Gastroesophageal sphincter (tissue), 3 donors: ENCODE measurements at regions not wholly inside any gene's neighbourhood (a gene's known extent, or its start where the extent isn't known, plus 50 kb on each side); places are given as distances from the start of the nearest gene placed in this dataset.

Source experiments
- EP300 ChIP-seq: sonication (generic); formaldehyde crosslinking; IDR thresholded peaks from one replicate; pipeline ENCODE4 v1.6.1; 2017; ENCODE audit warnings: antibody characterized with exemption, mild to moderate bottlenecking
- POLR2A ChIP-seq, 2 donors: fragments of 450-650 bp; IDR thresholded peaks; one replicate each; pipeline ENCODE4 v1.6.1; 2017; ENCODE audit warnings: antibody characterized with exemption in 2 of 2, mild to moderate bottlenecking in 2 of 2, moderate library complexity in 1 of 2
- POLR2AphosphoS5 ChIP-seq: sonication (generic); formaldehyde crosslinking; IDR thresholded peaks from one replicate; pipeline ENCODE4 v1.6.1; 2017; ENCODE audit warnings: antibody characterized with exemption
- TF ChIP-seq, protein P1 (sequence below), 4 experiments: fragments of 200-600 bp in 2 of 4; fragments of 450-650 bp in 2 of 4; sonication (generic) in 1 of 4; IDR thresholded peaks; one replicate each; pipeline ENCODE4 v1.5.1; 2017 to 2019; ENCODE audit warnings: antibody characterized with exemption in 4 of 4, mild to moderate bottlenecking in 2 of 4, moderate library complexity in 2 of 4

DNA sequence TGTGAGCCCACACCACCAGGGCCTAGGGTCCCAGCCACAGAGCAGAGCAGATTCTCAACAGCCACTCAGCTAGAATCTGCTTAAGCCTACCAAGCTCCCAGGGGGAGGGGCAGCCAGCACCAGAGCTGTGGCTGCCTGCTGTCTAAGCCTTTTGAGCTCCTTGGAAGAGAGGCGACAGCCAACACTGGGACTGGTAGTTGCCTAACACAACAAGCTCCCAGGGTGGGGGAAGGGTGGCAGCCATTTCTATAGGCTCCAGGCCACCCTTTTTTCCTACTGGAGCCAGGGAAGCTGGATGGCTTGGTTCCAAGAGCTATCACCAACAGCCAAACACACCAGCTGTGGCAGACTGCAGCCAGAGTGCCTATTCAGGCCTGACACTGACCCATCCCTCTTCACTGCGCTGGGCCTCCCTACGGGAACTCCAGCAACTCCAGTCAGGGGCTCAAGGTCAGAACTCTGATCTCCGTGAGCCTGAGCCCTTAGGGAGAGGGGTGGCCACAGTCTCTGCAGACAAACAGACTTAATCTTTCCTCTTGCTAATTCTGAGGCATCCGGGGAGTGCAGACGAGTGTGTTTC, 1824.3 kb upstream of the CELF4 start:
- TF ChIP-seq, protein P1, sequence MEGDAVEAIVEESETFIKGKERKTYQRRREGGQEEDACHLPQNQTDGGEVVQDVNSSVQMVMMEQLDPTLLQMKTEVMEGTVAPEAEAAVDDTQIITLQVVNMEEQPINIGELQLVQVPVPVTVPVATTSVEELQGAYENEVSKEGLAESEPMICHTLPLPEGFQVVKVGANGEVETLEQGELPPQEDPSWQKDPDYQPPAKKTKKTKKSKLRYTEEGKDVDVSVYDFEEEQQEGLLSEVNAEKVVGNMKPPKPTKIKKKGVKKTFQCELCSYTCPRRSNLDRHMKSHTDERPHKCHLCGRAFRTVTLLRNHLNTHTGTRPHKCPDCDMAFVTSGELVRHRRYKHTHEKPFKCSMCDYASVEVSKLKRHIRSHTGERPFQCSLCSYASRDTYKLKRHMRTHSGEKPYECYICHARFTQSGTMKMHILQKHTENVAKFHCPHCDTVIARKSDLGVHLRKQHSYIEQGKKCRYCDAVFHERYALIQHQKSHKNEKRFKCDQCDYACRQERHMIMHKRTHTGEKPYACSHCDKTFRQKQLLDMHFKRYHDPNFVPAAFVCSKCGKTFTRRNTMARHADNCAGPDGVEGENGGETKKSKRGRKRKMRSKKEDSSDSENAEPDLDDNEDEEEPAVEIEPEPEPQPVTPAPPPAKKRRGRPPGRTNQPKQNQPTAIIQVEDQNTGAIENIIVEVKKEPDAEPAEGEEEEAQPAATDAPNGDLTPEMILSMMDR (IDR thresholded peaks at IDR 0.05): no peak
- TF ChIP-seq POLR2A (IDR thresholded peaks at IDR 0.05) (no peak), EP300 (no peak), POLR2AphosphoS5 (no peak)
